HG03064 (cell line): ENCODE measurements at regions not wholly inside any gene's neighbourhood (a gene's known extent, or its start where the extent isn't known, plus 50 kb on each side); places are given as distances from the start of the nearest gene placed in this dataset.

ENCODE experiments used
- ATAC-seq: cut with Tn5 transposase; IDR thresholded peaks from one replicate; pipeline ENCODE4 v1.9.1; 2021; ENCODE audit warnings: low read depth; ENCODE audit not compliant: unreplicated experiment

DNA sequence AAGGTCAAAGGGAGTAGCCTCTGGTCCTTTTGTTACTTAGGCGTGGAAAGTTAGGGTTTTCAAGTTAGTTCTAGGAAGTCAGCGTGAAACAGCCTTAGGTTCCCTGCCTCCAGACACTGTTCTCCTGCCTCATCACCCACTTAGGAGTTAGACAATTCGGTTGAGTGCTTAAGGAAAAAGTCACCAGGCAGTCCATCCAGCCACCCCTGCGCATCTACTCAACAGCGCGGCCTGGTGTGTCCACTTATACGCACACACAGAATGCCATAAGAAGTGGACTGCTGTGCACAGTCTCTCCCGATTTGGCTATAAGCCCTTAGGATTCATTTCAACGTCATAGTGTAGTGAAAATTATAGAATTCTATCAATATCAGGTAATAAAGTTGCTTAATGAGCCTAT is 470.8 kb upstream of the TNP1 start:
- ATAC-seq = no peak

GRCh38 chr2:217329023-217329431 is 469.2 kb upstream of the TNP1 start:
- no peak for ATAC-seq

- ATAC-seq = no peak
Measured at GRCh38 chr2:217328622-217328978, 468.7 kb upstream of the TNP1 start.

DNA sequence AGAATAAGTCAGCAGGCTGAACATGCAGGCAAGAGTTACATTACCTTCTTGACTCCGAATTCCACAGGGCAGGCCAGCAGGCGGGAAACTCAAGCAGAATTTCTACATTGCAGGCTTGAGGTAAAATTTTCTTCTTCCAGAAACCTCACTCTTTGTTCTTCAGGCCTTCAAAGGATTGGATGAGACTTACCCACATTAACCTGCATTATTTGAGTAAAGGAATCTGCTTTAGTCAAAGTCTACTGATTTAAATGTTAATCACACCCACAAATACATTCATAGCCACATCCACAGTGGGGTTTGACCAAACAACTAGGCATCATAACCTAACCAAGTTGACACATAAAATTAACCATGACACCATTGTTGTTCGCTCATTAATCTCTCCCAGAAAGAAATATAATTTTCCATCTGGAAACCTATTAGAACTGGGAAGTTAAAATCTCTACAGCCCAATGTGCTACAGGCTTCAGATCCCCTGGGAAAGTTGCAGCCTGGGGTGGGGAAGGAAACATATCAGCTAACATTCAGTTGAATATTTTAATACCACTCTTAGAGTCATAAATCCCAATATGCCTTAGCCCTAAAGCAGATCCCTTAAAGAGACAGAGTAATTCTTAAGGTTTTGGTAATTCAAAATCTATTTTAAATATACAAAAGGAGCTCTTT is 468.2 kb upstream of the TNP1 start:
- no peak for ATAC-seq

- no peak for ATAC-seq
Measured at GRCh38 chr2:217326238-217327022, 466.6 kb upstream of the TNP1 start.

- no peak for ATAC-seq
Measured at GRCh38 chr2:217325816-217326215, 466.0 kb upstream of the TNP1 start.

DNA sequence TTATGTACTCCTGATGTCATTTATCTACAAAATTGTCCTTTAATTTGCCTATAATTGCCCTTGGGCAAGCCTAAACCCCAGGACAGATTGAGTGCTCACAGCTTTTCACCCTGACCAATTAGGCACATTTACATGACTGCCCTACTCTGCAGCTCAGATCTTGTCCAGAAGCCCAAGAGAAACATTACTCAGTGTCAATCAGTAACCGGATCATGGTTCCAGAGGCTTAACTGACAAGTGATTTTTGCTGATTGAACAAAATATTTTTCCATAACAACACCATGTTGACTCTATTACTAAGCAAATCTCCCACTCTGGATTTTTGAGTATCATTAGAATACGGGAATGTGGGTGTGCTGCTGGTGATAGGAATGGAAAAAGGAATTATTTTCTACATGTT is 465.4 kb upstream of the TNP1 start:
- ATAC-seq = no peak

- ATAC-seq = no peak
Measured at GRCh38 chr2:217316743-217317142, 456.9 kb upstream of the TNP1 start.

DNA sequence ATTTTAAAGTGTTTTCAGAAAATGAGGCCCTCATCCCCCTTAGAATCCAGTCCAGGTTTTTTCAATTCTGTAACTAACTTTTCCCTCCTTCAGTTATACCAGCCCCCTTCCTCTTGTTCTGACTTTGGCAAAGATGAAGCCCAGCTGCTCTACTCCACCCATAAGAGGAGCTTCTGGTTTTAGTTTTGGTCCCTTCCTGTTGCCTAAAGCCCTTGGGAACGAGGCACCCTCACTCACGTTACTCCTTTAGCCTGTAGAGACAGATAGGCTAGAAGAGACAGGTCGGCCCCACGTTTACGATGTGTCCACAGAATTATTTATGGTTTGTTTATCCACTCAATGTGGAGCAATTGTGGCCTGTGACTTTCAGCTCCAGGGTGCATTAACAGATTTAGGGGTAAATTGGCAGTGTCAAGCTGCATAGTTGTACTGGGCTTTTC is 454.2 kb upstream of the TNP1 start:
- no peak for ATAC-seq

- ATAC-seq = no peak
Measured at GRCh38 chr2:217313386-217313785, 453.5 kb upstream of the TNP1 start.

- ATAC-seq = no peak
Measured at GRCh38 chr2:217309056-217309455, 449.2 kb upstream of the TNP1 start.

- ATAC-seq = no peak
Measured at GRCh38 chr2:217307023-217307422, 447.2 kb upstream of the TNP1 start.

- no peak for ATAC-seq
Measured at GRCh38 chr2:217305882-217306281, 446.0 kb upstream of the TNP1 start.

- no peak for ATAC-seq
Measured at GRCh38 chr2:217304582-217304981, 444.7 kb upstream of the TNP1 start.

DNA sequence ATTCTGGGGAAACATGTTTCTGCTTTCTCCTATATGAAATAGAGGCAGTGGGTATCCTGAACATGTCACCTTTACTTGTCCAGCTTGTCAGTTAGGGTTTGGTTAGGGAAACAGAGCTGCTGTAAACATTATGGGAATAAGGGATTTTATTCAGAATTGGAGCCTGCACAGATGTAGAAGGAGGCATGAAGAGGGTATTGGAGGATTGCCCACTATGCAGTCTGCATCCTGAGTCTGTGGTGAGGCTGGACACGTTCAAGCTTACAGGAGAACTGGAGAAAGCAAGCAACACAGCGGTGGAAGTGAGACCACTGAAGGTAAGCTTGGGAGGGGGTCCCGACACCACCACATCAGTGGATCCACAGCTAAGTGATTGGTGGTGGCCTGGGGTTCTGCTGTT is 443.0 kb upstream of the TNP1 start:
- ATAC-seq = no peak

DNA sequence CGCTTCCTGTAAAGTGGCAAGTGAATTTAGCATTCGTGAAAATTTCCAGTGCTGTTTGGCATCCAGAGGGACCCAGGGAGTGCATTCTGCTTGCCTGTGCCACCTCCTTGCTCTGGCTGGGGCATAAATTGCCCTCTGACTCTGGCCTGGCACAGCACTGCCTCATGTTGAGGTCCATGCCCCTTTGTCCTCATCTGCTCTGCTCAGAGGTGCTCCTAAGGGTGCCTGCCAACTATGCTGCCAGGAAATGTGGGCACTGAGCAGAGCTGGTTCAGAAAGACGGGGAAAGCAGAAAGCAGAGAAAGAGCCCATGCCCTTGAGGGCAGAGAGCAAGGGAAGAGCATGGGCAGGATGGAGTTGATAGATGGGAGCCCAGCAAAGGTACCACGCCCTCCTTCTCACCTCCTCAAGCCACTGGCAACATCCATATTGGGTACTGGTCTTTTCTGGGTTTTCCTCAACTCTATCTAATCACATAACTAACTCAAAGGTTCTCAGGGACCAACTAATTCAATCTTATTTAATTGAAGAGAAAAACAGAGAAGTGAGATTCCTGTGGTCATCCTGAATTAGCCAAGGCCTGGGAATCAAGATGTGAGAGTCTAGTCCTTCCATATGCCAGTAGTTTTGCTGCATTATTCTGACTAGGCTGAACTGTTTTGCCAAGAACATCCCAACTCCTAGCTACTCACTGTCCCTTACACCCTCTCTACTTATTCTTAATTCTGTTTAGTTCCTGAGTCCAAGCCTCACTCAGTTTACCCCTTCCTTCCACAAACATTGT is 441.5 kb upstream of the TNP1 start:
- ATAC-seq = no peak

DNA sequence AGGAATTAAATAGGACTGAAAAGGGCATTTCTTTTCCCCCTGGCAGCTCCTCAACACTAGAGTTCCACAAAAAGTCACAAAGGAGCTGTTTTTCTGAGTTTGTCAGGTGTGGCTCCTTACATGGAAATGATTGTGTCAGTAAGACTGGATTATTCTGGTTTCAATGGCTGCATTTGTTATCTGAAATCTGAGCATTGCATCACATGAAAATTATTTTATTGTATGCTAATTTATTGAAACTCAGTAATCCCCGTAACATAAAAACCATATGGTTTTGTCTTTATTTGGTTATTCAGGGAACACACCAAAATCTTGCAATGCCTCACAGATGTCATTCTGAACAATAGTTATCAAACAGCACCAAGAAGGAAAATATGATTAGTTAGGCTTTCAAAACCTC is 439.7 kb upstream of the TNP1 start:
- no peak for ATAC-seq

DNA sequence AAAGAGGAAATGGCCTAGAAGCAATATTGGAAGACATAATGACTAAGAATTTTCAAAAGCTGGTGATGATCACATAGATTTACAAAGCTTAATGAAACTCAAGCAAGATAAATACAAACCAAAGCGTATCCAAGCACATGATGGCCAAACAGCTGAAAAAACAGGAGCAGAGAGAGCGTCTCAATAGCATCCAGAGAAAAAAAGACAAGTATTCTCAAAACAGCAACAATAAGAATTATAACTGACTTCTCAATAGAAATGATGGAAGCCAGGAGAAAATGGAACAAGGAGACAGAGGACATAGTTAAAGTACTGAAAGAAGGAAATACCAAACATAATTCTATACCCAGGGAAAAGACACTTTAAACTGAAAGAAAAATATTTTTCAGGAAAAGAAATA is 437.2 kb upstream of the TNP1 start:
- ATAC-seq = no peak

DNA sequence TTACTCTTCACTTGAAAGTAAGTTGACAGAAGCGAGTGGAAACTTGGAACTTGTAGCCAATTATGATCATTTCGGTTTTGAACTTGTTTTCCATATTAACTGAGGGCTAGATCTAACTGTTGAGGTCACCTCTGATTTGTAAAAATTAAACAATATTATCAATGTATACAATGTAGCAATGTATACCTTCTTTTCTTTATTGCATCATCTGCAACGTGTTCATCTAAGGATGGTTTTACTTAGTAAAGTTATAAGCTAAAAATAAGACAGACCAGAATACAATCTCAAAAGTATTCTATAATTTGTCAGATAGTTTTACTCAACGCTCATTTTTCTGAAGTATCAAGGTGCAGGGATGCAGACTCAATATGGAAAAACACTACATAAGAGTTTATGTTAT is 435.0 kb upstream of the TNP1 start:
- ATAC-seq = no peak

DNA sequence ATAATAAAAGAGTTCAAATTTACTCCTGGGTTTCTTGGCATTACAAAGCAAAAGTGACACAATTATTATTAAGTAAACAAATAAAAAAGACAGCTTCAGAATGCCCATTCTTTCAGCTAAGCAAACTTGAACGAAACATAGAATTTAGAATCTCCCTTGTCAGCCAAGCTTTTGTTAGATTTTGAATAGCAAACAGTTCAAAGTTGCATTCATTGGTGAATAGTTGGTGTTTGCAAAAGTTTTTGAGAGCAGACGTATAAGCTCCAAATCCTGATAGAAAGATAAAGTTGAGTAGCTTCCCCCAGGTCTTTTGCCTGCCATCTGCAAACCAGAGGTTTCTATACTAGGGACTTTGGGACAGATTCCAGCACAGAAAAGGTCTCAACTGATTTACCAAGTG is 434.3 kb upstream of the TNP1 start:
- ATAC-seq = no peak

- ATAC-seq = no peak
Measured at GRCh38 chr2:217293607-217294006, 433.7 kb upstream of the TNP1 start.

GRCh38 chr2:217293046-217293445 is 433.2 kb upstream of the TNP1 start:
- no peak for ATAC-seq
